ENCODE measurements at regions not wholly inside any gene's neighbourhood (a gene's known extent, or its start where the extent isn't known, plus 50 kb on each side); places are given as distances from the start of the nearest gene placed in this dataset.

- DNase-seq (ENCODE audit: low spot score in 2 of 2) (no peak), ATAC-seq (no peak)
- Mint-ChIP-seq H3K36me3 (no peaks in the 10 kb centered on the region), H3K27ac (no peak overlapping the region), H3K9me3 (no peaks in the 10 kb centered on the region)
Measured at GRCh38 chr11:31887180-31887579, 76.1 kb upstream of the PAX6 start.

- no peak for ATAC-seq
- Mint-ChIP-seq H3K9me3 (peaks cover 0 to 3% of the 10 kb centered on the region in 2 donors), H3K27ac (no peak overlapping the region)
Measured at GRCh38 chr11:31884080-31884479, 73.0 kb upstream of the PAX6 start.

GRCh38 chr11:31883435-31883834 lies 72.3 kb upstream of the PAX6 start:
- DNase-seq (ENCODE audit: low spot score in 2 of 2) (no peak), ATAC-seq (no peak)
- Mint-ChIP-seq H3K9me3 (peaks cover 0 to 3% of the 10 kb centered on the region in 2 donors), H3K36me3 (no peaks in the 10 kb centered on the region), H3K27ac (no peak overlapping the region)

More at GRCh38 chr11:31884080-31884479, 73.0 kb upstream of the PAX6 start:
- H3K36me3 Mint-ChIP-seq = no peaks in the 10 kb centered on the region
- no peak for DNase-seq (ENCODE audit: low spot score in 2 of 2)

GRCh38 chr11:31882951-31883392 lies 71.8 kb upstream of the PAX6 start:
- DNase-seq (ENCODE audit: low spot score in 2 of 2) = no peak
- Mint-ChIP-seq H3K27ac (no peak overlapping the region), H3K36me3 (no peaks in the 10 kb centered on the region), H3K9me3 (peaks cover 0 to 3% of the 10 kb centered on the region in 2 donors)
- ATAC-seq = no peak

- Mint-ChIP-seq H3K9me3 (peaks cover 0 to 3% of the 10 kb centered on the region in 2 donors), H3K27ac (no peak overlapping the region), H3K36me3 (no peaks in the 10 kb centered on the region)
- no peak for DNase-seq (ENCODE audit: low spot score in 2 of 2)
- no peak for ATAC-seq
Measured at GRCh38 chr11:31881825-31882224, 70.7 kb upstream of the PAX6 start.

GRCh38 chr11:31879681-31880080 lies 68.6 kb upstream of the PAX6 start:
- DNase-seq (ENCODE audit: low spot score in 2 of 2) = no peak
- H3K9me3 Mint-ChIP-seq = peaks cover 0 to 3% of the 10 kb centered on the region in 2 donors
- ATAC-seq = no peak
- no peak overlapping the region for H3K27ac Mint-ChIP-seq
- no peaks in the 10 kb centered on the region for H3K36me3 Mint-ChIP-seq

GRCh38 chr11:31877863-31878262 lies 66.7 kb upstream of the PAX6 start:
- Mint-ChIP-seq H3K9me3 (peaks cover 0 to 3% of the 10 kb centered on the region in 2 donors), H3K36me3 (no peaks in the 10 kb centered on the region), H3K27ac (no peak overlapping the region)
- ATAC-seq = no peak
- DNase-seq (ENCODE audit: low spot score in 2 of 2) = no peak

GRCh38 chr11:31877083-31877482 lies 66.0 kb upstream of the PAX6 start:
- no peak overlapping the region for H3K27ac Mint-ChIP-seq
- no peak for DNase-seq (ENCODE audit: low spot score in 2 of 2)
- ATAC-seq = no peak
- H3K36me3 Mint-ChIP-seq = no peaks in the 10 kb centered on the region
- peaks cover 0 to 3% of the 10 kb centered on the region in 2 donors for H3K9me3 Mint-ChIP-seq

- ATAC-seq = no peak
- H3K36me3 Mint-ChIP-seq = no peaks in the 10 kb centered on the region
- H3K9me3 Mint-ChIP-seq = no peaks in the 10 kb centered on the region
- DNase-seq (ENCODE audit: low spot score in 2 of 2) = no peak
- no peak overlapping the region for H3K27ac Mint-ChIP-seq
Measured at GRCh38 chr11:31875866-31876560, 64.9 kb upstream of the PAX6 start.

GRCh38 chr11:31874631-31875191 lies 63.6 kb upstream of the PAX6 start:
- H3K27ac Mint-ChIP-seq = no peak overlapping the region
- no peaks in the 10 kb centered on the region for H3K9me3 Mint-ChIP-seq
- ATAC-seq = no peak
- no peaks in the 10 kb centered on the region for H3K36me3 Mint-ChIP-seq
- DNase-seq (ENCODE audit: low spot score in 2 of 2) = no peak

- ATAC-seq = no peak
- H3K36me3 Mint-ChIP-seq = no peaks in the 10 kb centered on the region
- H3K27ac Mint-ChIP-seq = no peak overlapping the region
- H3K9me3 Mint-ChIP-seq = no peaks in the 10 kb centered on the region
- DNase-seq (ENCODE audit: low spot score in 2 of 2) = no peak
Measured at GRCh38 chr11:31873124-31873523, 62.0 kb upstream of the PAX6 start.

GRCh38 chr11:31872076-31872443 lies 60.9 kb upstream of the PAX6 start:
- Mint-ChIP-seq H3K9me3 (no peaks in the 10 kb centered on the region), H3K36me3 (no peaks in the 10 kb centered on the region), H3K27ac (no peak overlapping the region)
- no peak for ATAC-seq
- no peak for DNase-seq (ENCODE audit: low spot score in 2 of 2)

- no peak overlapping the region for H3K27ac Mint-ChIP-seq
- no peak for ATAC-seq
- H3K9me3 Mint-ChIP-seq = no peaks in the 10 kb centered on the region
- no peaks in the 10 kb centered on the region for H3K36me3 Mint-ChIP-seq
- DNase-seq (ENCODE audit: low spot score in 2 of 2) = no peak
Measured at GRCh38 chr11:31871310-31872075, 60.4 kb upstream of the PAX6 start.

- H3K27ac Mint-ChIP-seq = no peak overlapping the region
- DNase-seq (ENCODE audit: low spot score in 2 of 2) (peak in 1 of 2 donors; percentile 24), ATAC-seq (no peak)
- no peaks in the 10 kb centered on the region for H3K36me3 Mint-ChIP-seq
- no peaks in the 10 kb centered on the region for H3K9me3 Mint-ChIP-seq
Measured at GRCh38 chr11:31870609-31871309, 59.6 kb upstream of the PAX6 start.

- H3K27ac Mint-ChIP-seq = no peak overlapping the region
- H3K36me3 Mint-ChIP-seq = no peaks in the 10 kb centered on the region
- no peak for ATAC-seq
- no peaks in the 10 kb centered on the region for H3K9me3 Mint-ChIP-seq
- no peak for DNase-seq (ENCODE audit: low spot score in 2 of 2)
Measured at GRCh38 chr11:31869986-31870385, 58.9 kb upstream of the PAX6 start.

- DNase-seq (ENCODE audit: low spot score in 2 of 2) = no peak
- ATAC-seq = no peak
- peaks cover 0 to 4% of the 10 kb centered on the region in 2 donors for H3K9me3 Mint-ChIP-seq
- no peak overlapping the region for H3K27ac Mint-ChIP-seq
- H3K36me3 Mint-ChIP-seq = no peaks in the 10 kb centered on the region
Measured at GRCh38 chr11:31865606-31866300, 54.6 kb upstream of the PAX6 start.
